ENCODE measurements at regions not wholly inside any gene's neighbourhood (a gene's known extent, or its start where the extent isn't known, plus 50 kb on each side); places are given as distances from the start of the nearest gene placed in this dataset.
"Not testable (repeated sequence)": the region's sequence is repeated elsewhere in the genome, so short reads cannot be mapped to it uniquely, and the experiment has no call there.

DNA sequence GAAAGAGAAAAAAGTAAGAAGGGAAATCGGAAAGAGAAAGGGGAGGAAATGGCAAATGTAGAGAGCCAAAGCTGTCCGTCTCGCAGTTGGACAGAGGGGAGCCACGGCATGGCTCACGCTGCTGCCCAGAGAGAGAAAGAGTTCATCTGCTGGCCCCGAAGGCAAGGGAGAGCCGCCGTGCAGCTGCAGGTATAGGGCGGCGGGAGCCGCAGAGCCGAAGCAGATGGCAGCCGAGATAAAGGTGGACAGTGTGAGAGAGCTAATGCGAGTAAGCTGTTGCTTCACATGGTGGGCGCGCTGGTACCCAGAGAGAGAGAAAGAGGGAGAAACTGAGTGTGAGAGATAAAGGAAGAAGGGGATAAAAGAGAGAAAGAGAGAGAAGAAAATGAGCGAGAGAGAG is 188.4 kb upstream of the PPP1R26 start:
- DNase-seq (ENCODE audit: low read depth in 2 of 2): no peak

DNA sequence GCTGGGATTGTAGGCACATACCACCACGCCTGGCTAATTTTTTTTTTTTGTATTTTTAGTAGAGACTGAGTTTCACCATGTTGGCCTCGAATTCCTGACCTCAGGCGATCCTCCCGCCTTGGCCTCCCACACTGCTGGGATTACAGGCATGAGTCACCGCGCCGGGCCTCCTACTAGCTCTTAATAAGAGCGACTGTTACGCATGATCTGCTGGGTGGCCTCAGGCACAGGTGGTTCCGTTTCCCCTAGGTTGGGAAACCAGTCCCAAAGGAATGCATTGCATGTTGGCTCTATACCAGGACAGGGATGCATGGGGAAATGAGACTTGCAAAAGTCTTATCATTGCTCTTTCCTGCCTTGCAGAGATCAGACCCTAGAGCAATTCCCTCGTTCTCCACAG is 184.7 kb upstream of the PPP1R26 start:
- no peak for DNase-seq (ENCODE audit: low read depth in 2 of 2)

DNA sequence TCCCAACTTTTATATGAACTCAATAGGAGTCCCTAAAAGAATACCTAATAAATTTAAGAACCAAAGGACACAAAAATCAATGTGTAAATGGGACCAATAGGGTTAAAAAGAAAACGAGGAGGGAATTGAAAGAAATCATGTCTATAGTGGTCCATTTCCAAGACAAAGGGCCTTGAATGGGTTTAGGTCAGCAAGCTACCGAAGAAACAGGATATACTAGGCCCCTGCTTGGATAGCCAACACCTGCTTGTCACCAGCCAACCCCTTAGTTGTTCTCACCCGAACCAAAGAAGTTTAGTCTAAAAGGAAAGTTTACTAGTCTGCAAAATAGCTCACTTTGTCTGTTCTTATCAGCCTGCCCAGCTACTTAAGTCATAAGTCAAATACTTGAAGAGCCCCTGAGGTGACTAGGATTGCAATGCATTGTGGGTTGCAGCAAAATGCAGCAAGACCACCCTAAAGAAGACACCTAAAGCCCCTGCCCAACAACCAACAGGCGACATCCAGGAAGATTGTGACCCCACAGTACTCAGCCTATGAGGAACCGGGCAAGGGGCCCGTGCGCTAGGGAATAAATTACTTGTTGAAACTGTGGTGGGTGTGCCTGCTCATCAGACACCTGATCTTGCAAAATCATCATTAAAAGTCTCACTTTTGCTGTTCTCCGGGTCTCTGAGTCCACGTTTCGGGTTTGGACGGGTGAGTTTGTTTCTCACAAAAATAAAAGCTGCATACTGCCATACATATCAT is 183.9 kb upstream of the PPP1R26 start:
- no peak for DNase-seq (ENCODE audit: low read depth in 2 of 2)

DNA sequence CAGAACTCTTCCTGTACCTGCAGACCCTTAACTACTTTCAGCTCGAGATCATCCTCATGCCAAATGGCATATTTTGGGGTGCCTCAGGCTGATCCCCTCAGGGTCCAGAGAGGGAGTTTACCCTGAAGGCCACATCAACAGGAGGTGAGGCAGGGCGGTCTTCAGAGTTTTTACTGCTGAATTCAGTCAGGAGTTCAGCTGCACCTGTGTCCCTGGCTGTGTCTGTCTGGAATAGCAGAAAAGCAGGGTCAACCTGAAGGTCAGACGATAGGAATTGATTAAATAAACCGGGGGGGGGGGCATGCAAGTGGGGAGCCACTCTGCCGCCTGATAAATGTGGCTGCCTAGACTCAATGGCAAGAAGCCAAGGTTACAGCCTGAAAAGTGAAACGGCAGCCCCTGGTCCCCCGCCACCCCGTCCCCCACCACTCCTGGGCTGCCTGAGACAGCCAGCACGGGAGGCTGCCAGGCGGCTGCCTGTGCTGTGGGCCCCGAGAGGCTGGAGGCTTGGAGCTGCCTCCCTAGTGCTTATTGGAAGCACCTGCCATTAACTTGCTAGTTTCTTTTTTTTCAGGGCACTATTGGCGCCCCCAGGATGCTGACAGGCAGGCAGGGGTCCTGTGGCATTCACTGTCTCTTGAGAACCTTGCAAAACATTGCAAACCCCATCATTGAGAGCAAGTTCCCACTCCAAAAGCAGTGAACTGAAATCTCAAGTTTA is 182.7 kb upstream of the PPP1R26 start:
- no peak for DNase-seq (ENCODE audit: low read depth in 2 of 2)

DNA sequence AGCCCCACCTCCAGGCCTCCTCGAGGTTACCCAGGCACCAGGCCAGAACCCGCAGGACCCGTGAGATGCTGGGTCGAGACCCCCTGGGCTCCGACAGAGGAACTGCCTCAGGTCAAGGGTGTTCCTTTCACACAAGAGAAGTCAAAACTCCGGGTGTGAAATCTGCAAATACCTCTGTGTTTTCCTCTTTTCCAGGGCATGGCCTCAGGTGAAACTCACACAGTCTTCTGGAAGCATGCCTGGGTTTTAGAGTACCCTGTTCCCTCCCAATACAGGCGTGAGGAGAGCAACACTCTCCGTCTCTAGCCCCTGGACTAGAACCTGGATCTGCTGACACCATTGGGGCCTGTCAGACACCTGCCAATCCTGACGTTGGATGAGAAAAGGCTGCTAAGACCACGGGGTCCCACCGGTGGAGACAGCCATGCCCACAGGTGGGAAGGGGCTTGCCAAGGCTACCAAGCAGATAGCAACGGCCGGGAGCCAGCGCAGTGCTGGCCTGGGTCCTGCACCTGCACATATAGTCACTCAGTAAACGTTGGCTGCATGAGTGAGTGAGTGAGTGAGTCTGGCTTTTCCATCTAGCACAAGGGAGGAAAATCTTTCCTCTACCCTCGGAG is 182.0 kb upstream of the PPP1R26 start:
- no peak for DNase-seq (ENCODE audit: low read depth in 2 of 2)

DNA sequence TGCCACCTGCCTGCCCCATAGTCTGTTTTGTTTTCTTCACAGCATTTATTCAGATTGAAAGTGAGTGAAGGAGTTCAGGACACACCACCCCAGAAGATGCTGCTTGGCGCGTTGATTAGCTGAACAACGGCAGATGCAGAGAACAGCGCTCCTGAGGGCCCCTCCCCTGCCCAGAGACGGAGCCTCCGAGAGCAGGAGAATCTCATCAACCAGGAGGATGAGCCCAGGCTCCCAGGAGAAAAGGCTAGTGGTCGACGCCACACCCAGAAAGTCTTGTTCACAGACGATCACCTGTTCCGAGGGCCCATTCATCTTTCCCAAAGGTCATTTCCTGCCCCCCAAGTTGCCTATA is 180.4 kb upstream of the PPP1R26 start:
- DNase-seq (ENCODE audit: low read depth in 2 of 2): no peak

- DNase-seq (ENCODE audit: low read depth in 2 of 2): no peak
Observed at GRCh38 chr9:135299651-135300345, 179.8 kb upstream of the PPP1R26 start.

DNA sequence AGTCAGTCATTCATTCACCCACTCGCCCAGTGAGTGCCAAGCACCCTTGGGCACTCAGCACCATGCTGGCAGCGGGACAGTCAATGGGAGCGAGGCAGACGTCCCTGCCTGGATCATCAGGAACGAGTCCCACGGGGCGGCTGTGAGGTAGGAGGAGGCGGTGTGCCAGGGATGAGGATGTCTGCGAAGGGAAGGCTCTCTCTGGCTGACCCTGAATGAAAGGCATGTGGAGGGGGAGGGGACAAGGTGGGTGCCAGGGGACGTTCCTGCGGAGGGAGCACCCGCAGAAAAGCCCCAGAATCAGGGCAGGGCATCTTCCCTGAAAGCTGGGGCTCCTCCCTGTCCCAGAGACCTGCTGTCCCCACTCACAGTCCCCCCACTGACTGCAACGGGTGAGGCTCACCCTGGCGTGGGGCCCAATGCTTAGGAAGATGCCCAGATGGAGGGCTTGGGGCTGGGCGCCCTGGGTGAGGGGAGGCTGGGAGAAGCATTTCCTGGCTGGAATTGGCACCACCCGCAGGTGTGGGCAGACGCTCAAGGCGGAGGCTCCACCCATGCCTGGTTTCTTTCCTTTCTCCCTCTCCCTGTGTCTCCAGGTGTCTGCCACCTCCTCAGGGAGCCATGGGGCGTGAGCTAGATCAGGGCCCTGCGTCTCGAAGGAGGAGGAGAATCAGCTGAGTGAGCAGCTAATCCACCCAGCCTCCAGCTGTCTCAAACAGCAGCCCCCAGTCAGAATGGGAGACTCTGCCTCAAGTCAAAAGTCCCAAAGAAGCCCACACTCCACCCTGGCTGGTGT is 179.0 kb upstream of the PPP1R26 start:
- DNase-seq (ENCODE audit: low read depth in 2 of 2): no peak

DNA sequence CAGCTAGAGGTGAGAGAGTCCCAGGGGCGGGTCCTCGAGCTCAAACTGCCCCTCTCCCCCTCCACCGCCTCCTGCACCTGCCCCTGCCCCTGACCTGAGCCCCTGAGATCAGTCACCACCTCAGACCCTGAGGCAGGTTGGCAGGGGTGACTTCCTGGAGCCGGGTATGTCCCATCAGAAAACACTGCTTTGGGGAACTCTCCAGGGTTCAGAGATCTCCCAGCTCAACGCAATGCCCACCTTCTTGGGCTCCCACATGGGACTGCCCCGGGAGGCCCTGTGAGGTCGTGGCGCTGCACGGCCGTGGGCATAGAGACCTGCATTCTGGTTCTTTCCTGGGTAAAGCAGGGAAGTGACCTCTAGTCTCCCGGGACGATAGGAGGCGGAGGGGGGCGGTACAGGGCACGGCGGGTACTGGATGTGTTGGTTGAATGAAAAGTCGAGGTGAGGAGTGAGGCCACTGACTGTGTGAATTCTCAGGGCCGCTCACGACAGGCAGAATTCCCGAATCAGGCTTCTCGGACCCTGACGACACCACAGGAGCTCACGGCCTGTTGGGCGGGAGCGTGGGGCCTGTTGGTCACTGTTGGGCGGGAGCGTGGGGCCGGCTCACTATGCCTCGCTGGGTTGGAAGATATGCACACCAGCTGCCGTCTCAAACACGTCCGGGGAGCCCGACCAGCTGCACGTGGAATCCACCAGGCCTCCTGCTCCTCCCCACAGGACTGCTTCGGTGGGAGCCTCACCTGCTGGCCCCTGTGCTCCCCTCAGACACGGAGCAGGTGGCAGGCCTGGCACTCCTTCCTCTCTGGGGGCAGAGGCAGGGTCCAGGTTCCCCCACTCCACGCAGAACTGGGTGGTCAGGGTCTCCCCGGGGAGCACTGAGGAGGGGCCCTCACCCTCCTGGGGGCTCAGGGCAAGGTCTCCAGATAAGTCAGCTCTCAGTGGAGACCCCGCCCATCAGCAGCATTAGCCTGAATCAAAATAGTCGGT is 178.0 kb upstream of the PPP1R26 start:
- no peak for DNase-seq (ENCODE audit: low read depth in 2 of 2)

- no peak for DNase-seq (ENCODE audit: low read depth in 2 of 2)
Observed at GRCh38 chr9:135302329-135303279, 177.0 kb upstream of the PPP1R26 start.

DNA sequence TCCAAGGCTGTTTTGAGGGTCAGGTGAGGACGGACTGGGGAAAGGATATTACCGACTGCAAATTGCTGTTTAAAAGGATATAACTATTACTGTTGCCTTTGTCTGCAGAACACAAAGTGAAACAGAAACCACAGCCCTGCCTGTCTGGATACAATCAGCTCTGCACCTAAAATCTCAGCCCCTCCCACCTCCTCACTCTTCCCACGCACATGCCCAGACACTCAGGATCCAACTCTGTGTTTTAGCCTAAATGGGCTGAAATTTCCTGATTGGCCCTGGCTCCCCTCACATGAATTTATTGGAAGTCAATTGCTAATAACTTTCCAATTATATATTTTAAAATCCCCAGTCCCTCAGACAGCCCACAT is 176.3 kb upstream of the PPP1R26 start:
- no peak for DNase-seq (ENCODE audit: low read depth in 2 of 2)

- no peak for DNase-seq (ENCODE audit: low read depth in 2 of 2)
Observed at GRCh38 chr9:135303865-135304499, 175.6 kb upstream of the PPP1R26 start.

GRCh38 chr9:135304886-135305285 is 174.7 kb upstream of the PPP1R26 start:
- no peak for DNase-seq (ENCODE audit: low read depth in 2 of 2)

- DNase-seq (ENCODE audit: low read depth in 2 of 2): no peak
Observed at GRCh38 chr9:135305546-135306180, 173.9 kb upstream of the PPP1R26 start.

GRCh38 chr9:135306699-135307098 is 172.9 kb upstream of the PPP1R26 start:
- no peak for DNase-seq (ENCODE audit: low read depth in 2 of 2)

DNA sequence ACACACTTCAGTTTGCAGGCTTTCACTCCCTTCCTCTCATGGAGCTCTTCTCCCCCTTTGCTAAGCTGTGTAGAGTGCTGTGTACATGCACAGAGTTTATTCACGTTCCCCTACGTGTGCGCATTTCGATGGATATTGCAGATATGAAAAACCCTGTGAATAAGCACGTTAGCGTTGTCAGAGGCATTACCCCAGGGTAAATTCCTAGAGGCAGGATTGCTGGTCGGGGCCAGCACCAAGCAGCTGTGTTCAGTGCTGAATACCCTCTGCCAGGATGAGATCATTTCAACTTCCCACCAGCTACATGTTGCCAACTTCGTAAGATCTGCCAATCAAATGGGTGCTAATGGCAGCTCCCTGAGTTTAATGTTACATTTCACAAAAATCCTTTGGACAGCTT is 172.3 kb upstream of the PPP1R26 start:
- no peak for DNase-seq (ENCODE audit: low read depth in 2 of 2)

GRCh38 chr9:135307919-135308318 is 171.7 kb upstream of the PPP1R26 start:
- not testable (repeated sequence) for DNase-seq (ENCODE audit: low read depth in 2 of 2)

All from lung microvascular endothelial cell (primary cell).